PC-9 (cell line): ENCODE measurements at regions not wholly inside any gene's neighbourhood (a gene's known extent, or its start where the extent isn't known, plus 50 kb on each side); places are given as distances from the start of the nearest gene placed in this dataset.
A peak's percentile ranks its signal among the peaks of the same experiment; 100 is the strongest.

Source experiments
- BruUV-seq: library from RNA; stranded (reverse); fragments of 400-500 nt; replicated peaks from 2 replicates; lab custom pipeline; 2021; lab: Mats Ljungman, UMichigan
- CTCF ChIA-PET: fragments of 300-600 bp; sonication (Branson Sonifier 250); formaldehyde crosslinking; loops from one replicate; lab custom pipeline; 2022; ENCODE audit warnings: antibody characterized with exemption; lab: Charles Lee
- POLR2A ChIA-PET: fragments of 300-600 bp; sonication (Branson Sonifier 250); formaldehyde crosslinking; loops from one replicate; lab custom pipeline; 2022; ENCODE audit warnings: antibody characterized with exemption; ENCODE audit not compliant: unreplicated experiment; lab: Charles Lee
- DNase-seq, 2 experiments: peaks; one replicate each; pipeline versions ENCODE4 v3.0.0 to v3.0.0-alpha.2; 2015 to 2022; ENCODE audit warnings: mixed read lengths in 1 of 2
- H2AFZ ChIP-seq: fragments of 200-600 bp; sonication (generic); 2 replicates; pipeline ENCODE4 v1.8.1; 2017; ENCODE audit warnings: antibody characterized with exemption
- H3F3A ChIP-seq: fragments of 200-600 bp; sonication (generic); 2 replicates; pipeline ENCODE4 v1.8.1; 2017; ENCODE audit warnings: antibody characterized with exemption, mild to moderate bottlenecking, low read depth; ENCODE audit not compliant: insufficient read depth
- H3K27ac ChIP-seq: fragments of 200-600 bp; sonication (generic); 2 replicates; pipeline ENCODE4 v1.6.1; 2016; ENCODE audit warnings: mixed run types
- H3K27me3 ChIP-seq: fragments of 200-600 bp; sonication (generic); 2 replicates; pipeline ENCODE4 v1.6.1; 2016; ENCODE audit warnings: low read depth, mixed run types; ENCODE audit not compliant: insufficient read depth
- H3K36me3 ChIP-seq: fragments of 200-600 bp; sonication (generic); 2 replicates; pipeline ENCODE4 v1.6.1; 2016; ENCODE audit warnings: low read depth, mixed run types
- H3K4me1 ChIP-seq: fragments of 200-600 bp; sonication (generic); replicated peaks from 2 replicates; pipeline ENCODE4 v1.6.1; 2016; ENCODE audit warnings: mixed run types; ENCODE audit not compliant: insufficient read depth
- H3K4me2 ChIP-seq: fragments of 200-600 bp; sonication (generic); 2 replicates; pipeline ENCODE4 v1.6.1; 2017; ENCODE audit warnings: mixed run types
- H3K4me3 ChIP-seq: fragments of 200-600 bp; sonication (generic); 2 replicates; pipeline ENCODE4 v1.6.1; 2016; ENCODE audit warnings: mixed run types
- H3K79me2 ChIP-seq: fragments of 200-600 bp; sonication (generic); 2 replicates; pipeline ENCODE4 v1.6.1; 2017; ENCODE audit warnings: low read depth, mixed run types
- H3K9me2 ChIP-seq: fragments of 200-600 bp; sonication (generic); 2 replicates; pipeline ENCODE4 v1.8.1; 2017; ENCODE audit warnings: mild to moderate bottlenecking; ENCODE audit not compliant: insufficient read depth
- H3K9me3 ChIP-seq: fragments of 200-600 bp; sonication (generic); 2 replicates; pipeline ENCODE4 v1.8.1; 2016; ENCODE audit warnings: low read depth; ENCODE audit not compliant: insufficient read depth
- H4K20me1 ChIP-seq: fragments of 200-600 bp; sonication (generic); 2 replicates; pipeline ENCODE4 v1.8.1; 2017; ENCODE audit not compliant: insufficient read depth
- EZH2 ChIP-seq: fragments of 200-600 bp; sonication (generic); IDR thresholded peaks from 2 replicates; pipeline ENCODE4 v1.8.0; 2017; ENCODE audit warnings: antibody characterized with exemption, low read depth
- intact Hi-C: fragments of 100-400 bp; cut with micrococcal nuclease; formaldehyde crosslinking; loops from one replicate; pipeline ENCODE4 v1.10.0; 2022; ENCODE audit not compliant: unreplicated experiment
- TF ChIP-seq, protein P1 (sequence below): fragments of 200-600 bp; sonication (generic); conservative IDR thresholded peaks from 2 replicates; pipeline ENCODE4 v1.6.1; 2017; ENCODE audit warnings: mixed run types, antibody characterized with exemption, mild to moderate bottlenecking, moderate library complexity

DNA sequence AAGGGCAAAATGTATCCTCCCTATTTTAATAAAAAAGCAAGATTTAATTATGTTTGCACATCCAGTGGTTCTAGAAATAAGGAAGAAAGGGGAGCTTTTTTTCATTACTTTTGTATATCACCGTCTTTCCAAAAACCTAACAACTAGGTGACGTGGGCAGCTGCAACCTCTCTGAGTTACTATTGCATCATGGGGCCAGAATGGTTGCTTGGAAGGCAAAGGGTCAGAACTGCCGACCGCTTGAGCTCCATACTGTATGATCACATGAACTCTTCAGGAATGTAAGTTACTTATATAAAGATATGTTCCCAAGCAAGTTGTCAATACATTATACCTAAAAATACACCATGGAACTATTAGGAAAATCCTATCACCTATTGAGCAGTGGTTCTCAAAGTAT lies 85.6 kb upstream of the HIVEP3 start:
- H3K79me2 ChIP-seq = no peaks in the 10 kb centered on the region
- intact Hi-C loops = no loop called here
- no peak overlapping the region for H3K27ac ChIP-seq
- H3K4me1 ChIP-seq = peaks cover 9% of the 10 kb centered on the region
- H3K4me3 ChIP-seq = no peak overlapping the region
- no peak overlapping the region for H3K4me2 ChIP-seq
- no peaks in the 10 kb centered on the region for H3K9me3 ChIP-seq
- no peaks in the 10 kb centered on the region for H3K27me3 ChIP-seq
- POLR2A ChIA-PET = interaction anchor here (0.7 kb wide), 1 partner anchor 1856 kb away, joined by 3 read pairs; no protein-coding TSS in a partner anchor
- no peak for DNase-seq
- H3K36me3 ChIP-seq = no peaks in the 10 kb centered on the region
- no TSS peak for BruUV-seq
- CTCF ChIA-PET = interaction anchor here (0.6 kb wide), 1 partner anchor 360 kb away, joined by 9 read pairs; no protein-coding TSS in a partner anchor
- TF ChIP-seq EZH2 = no peak
- TF ChIP-seq, protein P1, sequence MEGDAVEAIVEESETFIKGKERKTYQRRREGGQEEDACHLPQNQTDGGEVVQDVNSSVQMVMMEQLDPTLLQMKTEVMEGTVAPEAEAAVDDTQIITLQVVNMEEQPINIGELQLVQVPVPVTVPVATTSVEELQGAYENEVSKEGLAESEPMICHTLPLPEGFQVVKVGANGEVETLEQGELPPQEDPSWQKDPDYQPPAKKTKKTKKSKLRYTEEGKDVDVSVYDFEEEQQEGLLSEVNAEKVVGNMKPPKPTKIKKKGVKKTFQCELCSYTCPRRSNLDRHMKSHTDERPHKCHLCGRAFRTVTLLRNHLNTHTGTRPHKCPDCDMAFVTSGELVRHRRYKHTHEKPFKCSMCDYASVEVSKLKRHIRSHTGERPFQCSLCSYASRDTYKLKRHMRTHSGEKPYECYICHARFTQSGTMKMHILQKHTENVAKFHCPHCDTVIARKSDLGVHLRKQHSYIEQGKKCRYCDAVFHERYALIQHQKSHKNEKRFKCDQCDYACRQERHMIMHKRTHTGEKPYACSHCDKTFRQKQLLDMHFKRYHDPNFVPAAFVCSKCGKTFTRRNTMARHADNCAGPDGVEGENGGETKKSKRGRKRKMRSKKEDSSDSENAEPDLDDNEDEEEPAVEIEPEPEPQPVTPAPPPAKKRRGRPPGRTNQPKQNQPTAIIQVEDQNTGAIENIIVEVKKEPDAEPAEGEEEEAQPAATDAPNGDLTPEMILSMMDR = no peak
- H3F3A ChIP-seq = no peaks in the 10 kb centered on the region
- no peaks in the 10 kb centered on the region for H3K9me2 ChIP-seq
- no peaks in the 10 kb centered on the region for H4K20me1 ChIP-seq
- no peak overlapping the region for H2AFZ ChIP-seq

DNA sequence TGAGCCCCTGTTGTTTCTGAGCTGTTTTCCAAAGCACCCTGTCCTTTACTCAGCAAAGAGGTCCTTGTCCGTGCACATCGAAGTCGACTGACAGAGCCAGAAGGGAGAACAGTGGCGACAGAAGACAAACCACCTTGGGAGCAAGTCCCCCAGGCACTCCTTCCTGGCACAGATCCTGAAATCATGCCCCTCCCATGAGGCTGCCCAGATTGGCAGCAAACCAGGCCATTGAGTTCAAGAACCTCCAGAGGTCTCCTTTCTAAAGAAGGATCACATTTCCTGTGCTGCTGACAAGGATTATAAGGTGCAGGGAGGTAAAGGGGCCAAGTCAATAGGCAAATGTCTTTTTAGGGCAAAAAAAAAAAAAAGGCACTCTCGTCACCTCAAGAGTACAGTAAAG lies 84.7 kb upstream of the HIVEP3 start:
- peak; percentile 39 to 87 for DNase-seq
- no peak overlapping the region for H3K4me2 ChIP-seq
- peaks cover 9% of the 10 kb centered on the region for H3K4me1 ChIP-seq
- no peaks in the 10 kb centered on the region for H3K36me3 ChIP-seq
- no peaks in the 10 kb centered on the region for H3K27me3 ChIP-seq
- H3K9me2 ChIP-seq = no peaks in the 10 kb centered on the region
- ChIA-PET CTCF (interaction anchor here (0.6 kb wide), 2 partner anchors 361 to 959 kb away, joined by 5 to 9 read pairs; no protein-coding TSS in a partner anchor), POLR2A (interaction anchor here (0.7 kb wide), 1 partner anchor 1857 kb away, joined by 3 read pairs; no protein-coding TSS in a partner anchor)
- BruUV-seq = no TSS peak
- H2AFZ ChIP-seq = no peak overlapping the region
- no peaks in the 10 kb centered on the region for H3F3A ChIP-seq
- H3K27ac ChIP-seq = no peak overlapping the region
- no peaks in the 10 kb centered on the region for H4K20me1 ChIP-seq
- no peaks in the 10 kb centered on the region for H3K9me3 ChIP-seq
- TF ChIP-seq EZH2 = no peak
- TF ChIP-seq, protein P1 = no peak
- no peak overlapping the region for H3K4me3 ChIP-seq
- H3K79me2 ChIP-seq = no peaks in the 10 kb centered on the region; the same call in 1 of the 2 replicates
- intact Hi-C loops = no loop called here

DNA sequence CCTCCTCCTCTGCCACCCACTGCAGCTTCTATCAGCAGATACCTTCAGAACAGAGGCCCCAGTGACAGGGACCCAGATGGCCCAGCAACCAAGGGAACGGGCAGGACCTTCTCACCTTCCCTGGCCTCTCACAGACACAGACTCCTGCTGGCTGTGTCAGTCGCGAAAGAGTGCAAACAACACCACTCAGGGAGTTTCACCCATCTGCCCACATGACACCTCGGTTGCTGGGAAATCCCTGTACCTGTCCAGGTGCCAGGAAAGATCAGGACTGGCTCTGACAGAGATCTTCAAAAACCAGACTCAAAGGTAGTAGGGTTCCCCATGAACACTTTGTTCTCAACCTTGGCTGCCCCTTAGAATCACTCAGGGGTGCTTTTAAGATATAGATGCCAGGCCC lies 83.5 kb upstream of the HIVEP3 start:
- Histone ChIP-seq H2AFZ (no peak overlapping the region), H3K4me2 (no peak overlapping the region), H3F3A (no peaks in the 10 kb centered on the region), H3K9me3 (no peaks in the 10 kb centered on the region), H3K9me2 (no peaks in the 10 kb centered on the region), H3K27me3 (no peaks in the 10 kb centered on the region), H3K4me1 (peaks cover 9% of the 10 kb centered on the region), H3K27ac (no peak overlapping the region), H4K20me1 (no peaks in the 10 kb centered on the region), H3K4me3 (no peak overlapping the region), H3K79me2 (no peaks in the 10 kb centered on the region; the same call in 1 of the 2 replicates), H3K36me3 (no peaks in the 10 kb centered on the region)
- intact Hi-C loops = no loop called here
- TF ChIP-seq EZH2 = no peak
- TF ChIP-seq, protein P1 = no peak
- no TSS peak for BruUV-seq
- ChIA-PET CTCF (no interaction called here), POLR2A (no interaction called here)
- DNase-seq = no peak
